COR-L47 (cell line): ENCODE measurements at regions not wholly inside any gene's neighbourhood (a gene's known extent, or its start where the extent isn't known, plus 50 kb on each side); places are given as distances from the start of the nearest gene placed in this dataset.
"Not testable (repeated sequence)": the region's sequence is repeated elsewhere in the genome, so short reads cannot be mapped to it uniquely, and the experiment has no call there.

Source experiments
- DNase-seq: peaks from one replicate; lab custom pipeline; 2025; lab: John Stamatoyannopoulos, UW

GRCh38 chr6:12348530-12349511 lies 58.7 kb downstream of the EDN1 start:
- DNase-seq = no peak

GRCh38 chr6:12350644-12351170 lies 60.5 kb downstream of the EDN1 start:
- no peak for DNase-seq

GRCh38 chr6:12351672-12352071 lies 61.5 kb downstream of the EDN1 start:
- DNase-seq = no peak

GRCh38 chr6:12353731-12354130 lies 63.6 kb downstream of the EDN1 start:
- DNase-seq = no peak

DNA sequence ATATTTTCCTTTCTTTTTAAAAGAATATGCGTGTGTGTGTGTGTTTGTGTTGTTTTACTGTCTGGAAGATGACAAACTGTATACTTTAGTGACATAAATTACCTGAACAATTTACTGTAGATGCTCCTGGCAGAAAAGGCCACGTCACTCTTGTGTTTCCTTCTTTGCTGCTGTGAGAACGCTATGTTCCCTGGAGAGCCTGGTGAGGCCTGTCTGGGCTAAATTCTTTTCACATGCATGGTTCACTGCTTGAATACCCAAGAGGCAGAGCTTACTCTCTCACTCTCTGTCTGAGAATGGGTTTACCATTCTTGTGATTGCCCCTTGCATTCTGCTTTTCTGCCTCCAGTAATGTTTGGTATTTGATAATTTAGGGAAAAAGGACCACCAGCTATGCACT lies 64.3 kb downstream of the EDN1 start:
- DNase-seq = no peak

DNA sequence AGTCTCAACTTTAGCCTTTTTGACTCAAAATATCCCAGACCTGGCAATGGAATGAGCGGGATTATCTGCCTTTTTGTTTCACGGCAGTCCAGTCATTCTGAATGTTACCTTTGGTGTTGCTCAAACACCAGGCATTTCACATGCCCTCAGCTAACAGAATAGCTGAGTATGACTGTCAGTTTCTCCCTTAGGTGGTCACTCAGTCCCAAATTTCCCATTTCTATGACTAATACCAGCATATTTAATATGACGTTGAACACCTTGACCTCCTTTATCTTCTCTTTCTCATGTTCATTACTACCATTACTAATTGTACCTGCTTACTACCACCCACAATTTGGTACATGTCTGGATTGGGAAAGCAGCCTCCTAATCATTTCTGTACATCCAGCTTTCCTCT lies 65.2 kb downstream of the EDN1 start:
- no peak for DNase-seq

DNA sequence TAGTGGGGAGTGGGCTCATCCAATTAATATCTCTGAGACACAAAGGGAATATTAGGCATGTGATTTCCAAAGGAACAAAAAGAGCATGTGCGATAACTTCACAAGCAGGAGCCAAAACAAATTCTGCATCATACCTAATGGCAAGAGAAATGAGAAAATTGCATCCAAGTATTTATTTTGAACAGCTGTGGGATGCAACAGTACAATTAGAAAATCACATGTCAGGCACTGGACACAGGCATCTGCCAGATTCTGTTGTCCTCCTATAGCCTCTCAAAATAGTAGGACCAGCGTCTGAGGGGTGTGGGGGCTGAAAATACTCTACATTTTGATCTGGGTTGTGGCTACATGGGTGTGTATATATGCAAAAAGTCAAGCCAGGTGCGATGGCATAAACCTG lies 66.3 kb downstream of the EDN1 start:
- DNase-seq = no peak

GRCh38 chr6:12356983-12357972 lies 67.1 kb downstream of the EDN1 start:
- no peak for DNase-seq

DNA sequence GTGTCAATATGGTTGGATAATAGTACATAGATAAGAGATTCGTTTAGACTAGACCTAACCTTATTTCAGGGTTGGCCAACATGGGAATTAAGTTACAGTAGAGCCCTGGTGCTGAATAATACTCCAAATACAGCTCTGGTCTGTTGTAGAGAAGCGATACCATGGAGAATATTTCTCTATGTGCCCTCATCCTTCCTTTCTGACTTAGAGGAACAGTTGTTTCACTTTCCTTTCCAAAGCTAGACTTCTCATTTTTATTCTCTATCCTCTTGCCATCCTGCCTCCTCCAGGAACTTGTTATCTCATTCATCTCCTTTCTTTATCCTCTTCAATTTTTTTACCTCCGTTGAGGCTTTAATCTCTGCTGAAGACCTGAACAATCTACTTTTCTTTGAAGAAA lies 68.9 kb downstream of the EDN1 start:
- DNase-seq = no peak

DNA sequence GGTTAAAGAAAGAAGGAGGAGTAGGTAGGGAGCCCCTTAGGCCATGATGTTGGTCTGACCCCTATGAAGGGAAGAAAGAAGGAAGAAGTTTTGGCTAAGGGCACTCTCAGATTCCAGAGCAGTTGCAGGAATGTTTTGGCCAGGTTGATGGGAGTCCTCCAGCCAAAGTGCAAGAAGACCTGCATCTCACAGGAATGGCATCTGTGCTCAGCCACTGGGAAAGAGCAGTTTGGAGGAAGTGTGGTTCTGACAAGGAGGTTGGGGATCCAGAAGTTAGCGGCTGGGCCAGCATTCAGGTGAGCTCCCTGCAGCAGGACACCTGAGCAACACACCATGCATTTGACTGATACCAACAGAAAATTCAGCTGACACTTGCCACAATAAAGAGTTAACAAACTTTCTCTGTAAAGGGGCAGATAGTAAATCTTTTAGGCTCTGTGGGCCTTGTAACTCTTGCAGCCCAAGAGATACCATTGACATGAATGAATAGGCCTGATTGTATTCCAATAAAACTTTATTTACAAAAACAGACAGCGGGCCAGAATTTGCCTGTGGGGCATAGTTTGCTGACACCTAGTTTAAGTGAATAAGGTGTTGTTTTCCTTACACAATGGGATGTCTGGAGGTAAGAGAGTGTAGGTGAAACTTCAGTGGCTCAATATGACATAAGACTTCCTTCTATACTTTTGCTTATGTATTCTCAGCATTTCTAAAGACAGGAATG lies 71.0 kb downstream of the EDN1 start:
- no peak for DNase-seq

DNA sequence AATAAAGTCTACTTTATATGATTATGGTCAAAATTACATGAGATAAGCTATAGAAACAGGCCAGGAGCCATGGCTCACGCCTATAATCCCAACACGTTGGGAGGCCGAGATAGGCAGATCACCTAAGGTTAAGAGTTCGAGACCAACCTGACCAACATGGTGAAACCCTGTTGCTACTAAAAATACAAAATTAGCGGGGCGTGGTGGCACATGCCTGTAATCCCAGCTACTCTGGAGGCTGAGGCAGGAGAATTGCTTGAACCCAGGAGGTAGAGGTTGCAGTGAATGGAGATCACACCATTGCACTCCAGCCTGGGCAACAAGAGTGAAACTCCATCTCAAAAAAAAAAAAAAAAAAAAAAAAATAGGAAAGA lies 73.1 kb downstream of the EDN1 start:
- DNase-seq = not testable (repeated sequence)

GRCh38 chr6:12363651-12364381 lies 73.7 kb downstream of the EDN1 start:
- DNase-seq = no peak

GRCh38 chr6:12364621-12365020 lies 74.5 kb downstream of the EDN1 start:
- no peak for DNase-seq

DNA sequence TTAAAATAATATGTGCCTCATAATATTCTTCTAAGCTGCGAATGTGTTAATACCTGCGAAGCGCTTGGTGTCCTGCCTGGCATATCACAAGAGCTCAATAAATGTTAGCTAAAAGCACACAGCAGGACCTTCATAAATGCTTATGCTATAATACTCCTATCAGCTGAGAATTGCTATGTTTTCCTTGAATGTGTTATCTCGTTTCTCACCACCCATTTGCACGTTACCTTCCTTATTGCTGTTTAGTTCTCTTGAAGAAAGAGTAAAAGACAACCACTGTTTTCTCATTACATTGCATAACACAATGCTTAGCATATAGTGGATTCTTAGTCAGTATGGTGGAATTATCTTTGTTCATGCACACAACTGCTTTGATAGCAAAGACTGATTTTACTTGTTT lies 76.6 kb downstream of the EDN1 start:
- DNase-seq = no peak

DNA sequence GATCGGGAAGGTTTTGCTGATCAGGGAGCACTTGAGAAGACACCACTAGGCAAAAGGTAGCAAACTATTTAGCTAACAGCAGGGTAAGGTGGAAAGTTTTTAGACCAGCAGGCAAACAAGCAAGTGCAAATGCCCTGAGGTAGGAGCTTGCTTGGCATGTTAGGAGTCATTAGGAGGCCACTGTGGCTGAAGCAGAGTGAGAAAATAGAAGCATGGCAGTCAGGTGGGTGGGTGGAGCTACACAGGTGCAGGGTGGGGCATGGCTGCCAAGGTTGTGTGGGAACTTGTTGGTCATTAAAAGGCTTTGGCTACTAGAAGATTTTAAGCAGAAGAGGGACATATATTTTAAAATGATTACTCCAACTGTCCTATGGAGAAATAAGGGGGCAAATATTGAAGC lies 77.3 kb downstream of the EDN1 start:
- no peak for DNase-seq

GRCh38 chr6:12369355-12369754 lies 79.2 kb downstream of the EDN1 start:
- no peak for DNase-seq

DNA sequence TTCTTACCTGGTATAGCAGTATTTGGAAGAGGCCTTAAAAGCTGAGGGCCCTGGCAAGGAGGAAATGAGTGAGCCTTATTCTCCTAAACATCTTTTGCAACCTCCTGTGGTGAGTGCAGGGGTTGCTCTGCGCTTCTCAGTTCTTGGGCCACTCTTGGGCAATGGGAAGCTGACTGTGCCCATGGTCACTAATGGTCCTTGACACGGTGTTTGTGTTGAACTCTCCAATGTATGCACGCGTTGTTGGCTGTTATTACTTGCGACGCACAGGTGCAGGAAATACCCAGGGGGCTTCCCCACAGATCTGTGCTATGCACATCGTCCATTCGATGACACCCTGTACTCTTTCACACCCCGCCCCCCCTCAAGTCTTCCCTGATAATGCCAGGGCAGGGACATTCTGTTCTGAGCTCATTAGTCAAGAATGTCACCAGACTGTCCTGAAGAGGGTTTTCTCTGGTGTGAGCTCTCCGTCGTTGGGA lies 79.7 kb downstream of the EDN1 start:
- no peak for DNase-seq

DNA sequence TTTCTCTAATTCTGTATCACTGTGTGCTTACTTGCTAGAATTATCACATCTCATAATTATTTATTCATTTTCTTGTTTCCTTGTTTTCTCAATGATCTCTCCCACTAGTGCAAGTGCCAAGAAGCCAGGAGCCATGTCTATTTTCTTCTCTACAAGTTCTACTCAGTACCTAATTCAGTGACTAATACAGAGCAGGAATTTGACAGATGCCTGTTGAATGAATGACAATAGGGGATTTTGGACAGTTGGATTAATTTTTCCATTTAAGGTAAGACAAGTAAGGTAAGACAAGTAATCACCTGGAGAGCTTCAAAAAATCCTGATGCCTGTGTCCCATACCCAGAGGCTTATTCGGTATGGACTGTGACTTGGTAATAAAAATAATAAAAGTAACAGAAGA lies 81.0 kb downstream of the EDN1 start:
- DNase-seq = no peak

DNA sequence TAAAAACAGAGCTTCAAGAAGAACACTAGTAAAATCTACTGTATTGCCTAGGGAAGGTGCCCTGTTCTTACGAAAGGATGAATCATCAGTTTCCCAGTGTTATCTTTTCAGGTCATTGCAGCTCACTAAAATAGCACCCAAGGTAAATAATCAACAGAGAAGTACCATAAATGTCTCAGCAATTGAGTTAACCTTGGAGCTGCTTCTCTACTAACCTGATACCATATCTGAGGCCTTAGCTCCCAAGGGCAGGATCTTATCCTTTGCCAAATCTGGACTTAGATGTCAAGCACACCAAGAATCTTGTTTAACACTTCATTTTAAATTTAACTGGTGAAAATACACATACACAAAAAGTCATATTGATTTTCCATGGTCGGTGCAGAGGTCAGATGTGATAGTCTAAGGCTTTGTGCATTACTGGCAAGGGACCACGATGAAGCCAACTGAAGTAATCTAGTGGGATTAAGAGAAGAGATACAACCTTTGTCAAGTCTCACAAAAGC lies 81.5 kb downstream of the EDN1 start:
- no peak for DNase-seq

DNA sequence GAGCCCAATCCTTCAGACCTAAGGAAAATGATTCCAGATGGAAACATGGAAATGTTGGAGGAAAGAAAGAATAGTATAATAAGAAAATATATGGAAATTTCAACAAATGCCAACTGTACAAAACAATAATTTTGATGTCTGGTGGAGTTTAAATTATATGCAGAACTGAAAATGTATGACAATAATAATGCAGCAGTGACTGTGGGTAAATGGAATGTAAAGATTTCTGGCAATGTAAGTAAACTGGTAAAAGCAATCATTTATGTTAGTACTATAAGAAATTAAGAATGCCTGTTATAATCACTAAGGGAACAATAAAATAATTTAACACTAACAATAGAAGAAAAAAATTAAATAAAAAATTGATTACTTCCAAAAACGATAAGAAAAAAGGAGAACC lies 89.0 kb downstream of the EDN1 start:
- no peak for DNase-seq

DNA sequence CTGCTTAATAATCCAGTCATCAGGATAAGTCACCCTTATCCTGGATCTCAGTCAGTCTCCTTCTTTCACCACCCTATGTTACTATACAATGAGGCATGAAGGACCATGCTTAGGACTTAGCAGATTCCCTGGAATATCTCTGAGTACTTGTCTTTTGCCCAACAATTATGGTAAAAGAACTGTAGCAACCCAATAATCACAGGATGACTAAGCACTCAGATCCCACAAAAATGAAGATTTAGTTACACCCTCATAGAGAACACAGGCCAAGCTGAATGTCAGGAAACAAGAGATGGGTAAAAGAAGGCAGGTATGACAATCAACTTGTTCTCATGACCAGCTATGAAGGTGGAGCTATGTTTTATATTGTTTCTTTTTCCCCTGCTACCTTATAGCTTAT lies 91.4 kb downstream of the EDN1 start:
- no peak for DNase-seq
